ENCODE measurements at regions not wholly inside any gene's neighbourhood (a gene's known extent, or its start where the extent isn't known, plus 50 kb on each side); places are given as distances from the start of the nearest gene placed in this dataset.

DNA sequence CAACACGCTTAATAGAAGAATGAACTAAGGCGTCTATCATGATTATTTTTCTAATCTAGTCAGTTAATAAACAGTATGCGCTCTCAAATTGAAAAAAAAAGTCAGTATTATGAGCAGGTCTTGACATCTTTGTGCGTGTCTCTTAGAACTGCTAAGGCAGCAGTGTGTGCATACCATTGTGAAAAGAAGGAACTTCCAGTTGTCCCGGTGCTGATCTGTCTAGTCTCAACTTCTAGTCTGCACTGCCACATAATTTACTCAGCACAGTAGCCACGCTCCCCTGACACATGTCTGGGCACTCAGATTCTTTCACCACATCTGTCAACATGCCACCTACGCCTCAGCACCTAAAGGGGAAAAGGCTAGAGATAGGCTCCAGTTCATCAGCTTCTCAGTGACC lies 61.1 kb upstream of the SPDEF start:
- TF ChIP-seq CTCF (IDR thresholded peaks at IDR 0.05 in 2 of 3, conservative IDR thresholded peaks at IDR 0.05 in 1 of 3; ENCODE audit: borderline replicate concordance in 1 of 3, insufficient read depth in 1 of 3, low read depth in 2 of 3, low read length in 2 of 3) (no peak), EGR1 (IDR thresholded peaks at IDR 0.05; ENCODE audit: low read depth) (no peak), MAX (IDR thresholded peaks at IDR 0.05) (no peak), ZNF274 (IDR thresholded peaks at IDR 0.05; ENCODE audit: low read depth, low read length) (no peak), SP1 (IDR thresholded peaks at IDR 0.05; ENCODE audit: low read depth) (no peak), SIN3A (IDR thresholded peaks at IDR 0.05; ENCODE audit: low read depth) (no peak), RAD21 (IDR thresholded peaks at IDR 0.05; ENCODE audit: low read depth) (no peak), POLR2A (IDR thresholded peaks at IDR 0.05; ENCODE audit: borderline replicate concordance, extremely low read depth, insufficient read depth, insufficient read length) (no peak), ELF1 (IDR thresholded peaks at IDR 0.05; ENCODE audit: borderline replicate concordance, low read depth) (no peak)
- TF ChIP-seq, protein P1, sequence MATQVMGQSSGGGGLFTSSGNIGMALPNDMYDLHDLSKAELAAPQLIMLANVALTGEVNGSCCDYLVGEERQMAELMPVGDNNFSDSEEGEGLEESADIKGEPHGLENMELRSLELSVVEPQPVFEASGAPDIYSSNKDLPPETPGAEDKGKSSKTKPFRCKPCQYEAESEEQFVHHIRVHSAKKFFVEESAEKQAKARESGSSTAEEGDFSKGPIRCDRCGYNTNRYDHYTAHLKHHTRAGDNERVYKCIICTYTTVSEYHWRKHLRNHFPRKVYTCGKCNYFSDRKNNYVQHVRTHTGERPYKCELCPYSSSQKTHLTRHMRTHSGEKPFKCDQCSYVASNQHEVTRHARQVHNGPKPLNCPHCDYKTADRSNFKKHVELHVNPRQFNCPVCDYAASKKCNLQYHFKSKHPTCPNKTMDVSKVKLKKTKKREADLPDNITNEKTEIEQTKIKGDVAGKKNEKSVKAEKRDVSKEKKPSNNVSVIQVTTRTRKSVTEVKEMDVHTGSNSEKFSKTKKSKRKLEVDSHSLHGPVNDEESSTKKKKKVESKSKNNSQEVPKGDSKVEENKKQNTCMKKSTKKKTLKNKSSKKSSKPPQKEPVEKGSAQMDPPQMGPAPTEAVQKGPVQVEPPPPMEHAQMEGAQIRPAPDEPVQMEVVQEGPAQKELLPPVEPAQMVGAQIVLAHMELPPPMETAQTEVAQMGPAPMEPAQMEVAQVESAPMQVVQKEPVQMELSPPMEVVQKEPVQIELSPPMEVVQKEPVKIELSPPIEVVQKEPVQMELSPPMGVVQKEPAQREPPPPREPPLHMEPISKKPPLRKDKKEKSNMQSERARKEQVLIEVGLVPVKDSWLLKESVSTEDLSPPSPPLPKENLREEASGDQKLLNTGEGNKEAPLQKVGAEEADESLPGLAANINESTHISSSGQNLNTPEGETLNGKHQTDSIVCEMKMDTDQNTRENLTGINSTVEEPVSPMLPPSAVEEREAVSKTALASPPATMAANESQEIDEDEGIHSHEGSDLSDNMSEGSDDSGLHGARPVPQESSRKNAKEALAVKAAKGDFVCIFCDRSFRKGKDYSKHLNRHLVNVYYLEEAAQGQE (IDR thresholded peaks at IDR 0.05; ENCODE audit: low read depth), result no peak

Data from HCT116 (cell line).